Smooth muscle cell (in vitro differentiated cells): ENCODE measurements at regions not wholly inside any gene's neighbourhood (a gene's known extent, or its start where the extent isn't known, plus 50 kb on each side); places are given as distances from the start of the nearest gene placed in this dataset.
A peak's percentile ranks its signal among the peaks of the same experiment; 100 is the strongest.

Experiments used
- DNase-seq: peaks from one replicate; lab custom pipeline; 2025; ENCODE audit not compliant: unreplicated experiment; lab: John Stamatoyannopoulos, UW
- H2AFZ ChIP-seq: fragments of 200-600 bp; sonication (generic); 2 replicates; pipeline ENCODE4 v1.6.0; 2016; ENCODE audit warnings: antibody characterized with exemption, low read depth, mild to moderate bottlenecking
- H3F3A ChIP-seq: fragments of 200-600 bp; sonication (generic); 2 replicates; pipeline ENCODE4 v1.6.0; 2017; ENCODE audit warnings: antibody characterized with exemption, low read depth
- H3K27ac ChIP-seq: fragments of 200-600 bp; sonication (generic); 2 replicates; pipeline ENCODE4 v1.5.1; 2016; ENCODE audit warnings: low read depth, mild to moderate bottlenecking
- H3K27me3 ChIP-seq: fragments of 200-600 bp; sonication (generic); 2 replicates; pipeline ENCODE4 v1.6.1; 2016; ENCODE audit warnings: low read depth, mild to moderate bottlenecking
- H3K36me3 ChIP-seq: fragments of 200-600 bp; sonication (generic); 2 replicates; pipeline ENCODE4 v1.5.1; 2016; ENCODE audit warnings: low read depth
- H3K4me1 ChIP-seq: fragments of 200-600 bp; sonication (generic); 2 replicates; pipeline ENCODE4 v1.5.1; 2016; ENCODE audit warnings: low read depth
- H3K4me2 ChIP-seq: fragments of 200-600 bp; sonication (generic); 2 replicates; pipeline ENCODE4 v1.6.0; 2016; ENCODE audit warnings: mild to moderate bottlenecking
- H3K4me3 ChIP-seq: fragments of 200-600 bp; sonication (generic); 2 replicates; pipeline ENCODE4 v1.5.1; 2016; ENCODE audit warnings: mild to moderate bottlenecking
- H3K79me2 ChIP-seq: fragments of 200-600 bp; sonication (generic); 2 replicates; pipeline ENCODE4 v1.6.0; 2016; ENCODE audit warnings: low read depth, mild to moderate bottlenecking
- H3K9ac ChIP-seq: fragments of 200-600 bp; sonication (generic); 2 replicates; pipeline ENCODE4 v1.6.0; 2016; ENCODE audit warnings: low read depth
- H3K9me3 ChIP-seq: fragments of 200-600 bp; sonication (generic); replicated peaks from 2 replicates; pipeline ENCODE4 v1.5.1; 2016; ENCODE audit warnings: low read depth
- H4K20me1 ChIP-seq: fragments of 200-600 bp; sonication (generic); 2 replicates; pipeline ENCODE4 v1.6.0; 2016; ENCODE audit warnings: low read depth
- CTCF ChIP-seq: fragments of 200-600 bp; sonication (generic); IDR thresholded peaks from 2 replicates; pipeline ENCODE4 v1.5.1; 2017; ENCODE audit warnings: borderline replicate concordance, mild to moderate bottlenecking, antibody characterized with exemption; ENCODE audit not compliant: insufficient read depth, poor library complexity, severe bottlenecking
- WGBS: methylation state at CpG from one replicate; pipeline ENCODE4 v1.1.7; 2016; ENCODE audit warnings: low lambda C conversion rate; 5-methylcytosine and 5-hydroxymethylcytosine counted together

GRCh38 chr18:41630232-41630886, 324.7 kb upstream of the PIK3C3 start:
- WGBS, result 94% methylated on average over 8 of the region's 8 CpGs
- TF ChIP-seq CTCF, result no peak
- H3K4me1 ChIP-seq, result peaks cover 9% of the 10 kb centered on the region
- H3F3A ChIP-seq, result no peaks in the 10 kb centered on the region
- H3K9ac ChIP-seq, result no peak overlapping the region
- H3K36me3 ChIP-seq, result no peaks in the 10 kb centered on the region
- peaks cover 6% of the 10 kb centered on the region for H3K79me2 ChIP-seq
- H2AFZ ChIP-seq, result no peak overlapping the region
- H4K20me1 ChIP-seq, result no peaks in the 10 kb centered on the region
- H3K4me3 ChIP-seq, result peak overlapping the region; percentile 70
- H3K9me3 ChIP-seq, result no peaks in the 10 kb centered on the region
- DNase-seq, result no peak
- H3K27me3 ChIP-seq, result no peaks in the 10 kb centered on the region
- H3K27ac ChIP-seq, result no peak overlapping the region
- peak overlapping the region; percentile 82 for H3K4me2 ChIP-seq

GRCh38 chr18:41624460-41624859, 330.6 kb upstream of the PIK3C3 start:
- WGBS, result 86% methylated on average over 3 of the region's 3 CpGs
- no peak for TF ChIP-seq CTCF
- H2AFZ ChIP-seq, result no peak overlapping the region
- DNase-seq, result no peak
- H3K79me2 ChIP-seq, result no peaks in the 10 kb centered on the region
- H3K4me1 ChIP-seq, result no peaks in the 10 kb centered on the region
- no peaks in the 10 kb centered on the region for H3F3A ChIP-seq
- no peaks in the 10 kb centered on the region for H3K9me3 ChIP-seq
- peaks cover 14% of the 10 kb centered on the region for H3K27me3 ChIP-seq
- H3K4me3 ChIP-seq, result no peak overlapping the region
- H3K9ac ChIP-seq, result no peak overlapping the region
- H4K20me1 ChIP-seq, result peaks cover 30% of the 10 kb centered on the region
- no peak overlapping the region for H3K27ac ChIP-seq
- H3K4me2 ChIP-seq, result no peak overlapping the region
- H3K36me3 ChIP-seq, result no peaks in the 10 kb centered on the region

- no peak for TF ChIP-seq CTCF
- H3K79me2 ChIP-seq, result no peaks in the 10 kb centered on the region
- 75% methylated on average over 1 of the region's 1 CpG for WGBS
- no peaks in the 10 kb centered on the region for H3F3A ChIP-seq
- DNase-seq, result no peak
- H3K27ac ChIP-seq, result no peak overlapping the region
- H3K4me2 ChIP-seq, result no peak overlapping the region
- H2AFZ ChIP-seq, result no peak overlapping the region
- no peaks in the 10 kb centered on the region for H3K36me3 ChIP-seq
- H3K4me1 ChIP-seq, result no peaks in the 10 kb centered on the region
- H3K4me3 ChIP-seq, result no peak overlapping the region
- H3K27me3 ChIP-seq, result peaks cover 23% of the 10 kb centered on the region
- H3K9ac ChIP-seq, result no peak overlapping the region
- peaks cover 38% of the 10 kb centered on the region for H4K20me1 ChIP-seq
- no peaks in the 10 kb centered on the region for H3K9me3 ChIP-seq
These were observed 333.9 kb upstream of the PIK3C3 start for GRCh38 chr18:41621177-41621576.

- H3K36me3 ChIP-seq, result no peaks in the 10 kb centered on the region
- TF ChIP-seq CTCF, result no peak
- no peak overlapping the region for H2AFZ ChIP-seq
- peaks cover 22% of the 10 kb centered on the region for H3K27me3 ChIP-seq
- no peak overlapping the region for H3K9ac ChIP-seq
- no peaks in the 10 kb centered on the region for H3K79me2 ChIP-seq
- peaks cover 33% of the 10 kb centered on the region for H4K20me1 ChIP-seq
- no peak overlapping the region for H3K4me2 ChIP-seq
- H3K9me3 ChIP-seq, result no peaks in the 10 kb centered on the region
- H3K4me3 ChIP-seq, result no peak overlapping the region
- no peaks in the 10 kb centered on the region for H3K4me1 ChIP-seq
- DNase-seq, result no peak
- no peak overlapping the region for H3K27ac ChIP-seq
- no peaks in the 10 kb centered on the region for H3F3A ChIP-seq
- WGBS, result 78% methylated on average over 1 of the region's 1 CpG
These were observed 336.9 kb upstream of the PIK3C3 start for GRCh38 chr18:41618147-41618546.
